Stomach (tissue), 8 donors: ENCODE measurements at regions not wholly inside any gene's neighbourhood (a gene's known extent, or its start where the extent isn't known, plus 50 kb on each side); places are given as distances from the start of the nearest gene placed in this dataset.

Experiments used
- DNase-seq, 2 donors: peaks; one replicate each; pipeline versions ENCODE4 v3.0.0 to v3.0.0-alpha.2; 2013 to 2019
- H3K27ac ChIP-seq, 5 donors: fragments of 200-600 bp in 4 of 5; sonication (generic) in 4 of 5; one replicate each; pipeline ENCODE4 v1.5.1; 2013 to 2019; ENCODE audit warnings: mild to moderate bottlenecking in 1 of 5, moderate library complexity in 1 of 5
- H3K27me3 ChIP-seq, 3 donors: fragments of 200-600 bp; sonication (generic); one replicate each; pipeline ENCODE4 v1.5.1; 2017 to 2019; ENCODE audit warnings: mixed run types in 1 of 3
- H3K36me3 ChIP-seq, 4 donors: fragments of 200-600 bp; sonication (generic); 1 replicate in 3 of 4; 2 replicates in 1 of 4; pipeline ENCODE4 v1.5.1; 2016 to 2019
- H3K4me1 ChIP-seq, 4 donors: fragments of 200-600 bp; sonication (generic); one replicate each; pipeline ENCODE4 v1.5.1; 2016 to 2019
- H3K4me3 ChIP-seq, 4 donors: fragments of 200-600 bp; sonication (generic) in 3 of 4; one replicate each; pipeline ENCODE4 v1.5.1; 2016 to 2019; ENCODE audit warnings: mild to moderate bottlenecking in 1 of 4
- H3K9me3 ChIP-seq, 4 donors: fragments of 200-600 bp; sonication (generic); one replicate each; pipeline ENCODE4 v1.5.1; 2016 to 2019
- CTCF ChIP-seq, 7 experiments: fragments of 450-650 bp in 4 of 7; fragments of 200-600 bp in 3 of 7; sonication (generic) in 3 of 7; IDR thresholded peaks; one replicate each; pipeline ENCODE4 v1.5.1; 2016 to 2019; ENCODE audit warnings: antibody characterized with exemption in 7 of 7, control low read depth in 2 of 7, mild to moderate bottlenecking in 1 of 7
- EP300 ChIP-seq: sonication (generic); formaldehyde crosslinking; IDR thresholded peaks from one replicate; pipeline ENCODE4 v1.6.1; 2017; ENCODE audit warnings: antibody characterized with exemption
- POLR2A ChIP-seq, 4 donors: fragments of 450-650 bp; IDR thresholded peaks; one replicate each; pipeline ENCODE4 v1.6.1; 2016; ENCODE audit warnings: antibody characterized with exemption in 4 of 4, control low read depth in 2 of 4, mild to moderate bottlenecking in 1 of 4, moderate library complexity in 1 of 4
- POLR2AphosphoS5 ChIP-seq, 3 donors: sonication (generic); formaldehyde crosslinking; IDR thresholded peaks; one replicate each; pipeline ENCODE4 v1.6.1; 2016; ENCODE audit warnings: antibody characterized with exemption in 3 of 3
- WGBS, 5 donors: extraction: QIAGEN DNeasy Blood & Tissue Kit in 3 of 5; methylation state at CpG; one replicate each; pipeline versions ENCODE4 v1.1.5 to v1.1.7; 2013 to 2018; 5-methylcytosine and 5-hydroxymethylcytosine counted together
- intact Hi-C: fragments of 100-400 bp; cut with DNase I; formaldehyde crosslinking; loops from one replicate; pipeline ENCODE4 v1.15.1; 2023; ENCODE audit warnings: low total_unique reads
- donor health status: healthy with polysubstance abuse.
- donor health status: Bipolar disorder and iron deficiency.
- donor health status: healthy.

GRCh38 chr14:56702515-56702914 is 107.8 kb downstream of the OTX2 start:
- H3K27me3 ChIP-seq, result peaks cover 0 to 8% (median 0%) of the 10 kb centered on the region in 3 donors
- no peaks in the 10 kb centered on the region for H3K36me3 ChIP-seq
- intact Hi-C loops, result no loop called here
- no peak overlapping the region for H3K27ac ChIP-seq
- 59 to 79% (median 63%) methylated on average over 9 of the region's 9 CpGs for WGBS, 5 donors
- H3K4me1 ChIP-seq, result no peaks in the 10 kb centered on the region
- DNase-seq, result no peak
- H3K9me3 ChIP-seq, result no peaks in the 10 kb centered on the region
- no peak overlapping the region for H3K4me3 ChIP-seq
- TF ChIP-seq POLR2AphosphoS5 (IDR thresholded peaks at IDR 0.05), result no peak
- TF ChIP-seq CTCF (IDR thresholded peaks at IDR 0.05), result no peak
- no peak for TF ChIP-seq POLR2A (IDR thresholded peaks at IDR 0.05)
- TF ChIP-seq EP300, result no peak
